ENCODE measurements at regions not wholly inside any gene's neighbourhood (a gene's known extent, or its start where the extent isn't known, plus 50 kb on each side); places are given as distances from the start of the nearest gene placed in this dataset.

DNA sequence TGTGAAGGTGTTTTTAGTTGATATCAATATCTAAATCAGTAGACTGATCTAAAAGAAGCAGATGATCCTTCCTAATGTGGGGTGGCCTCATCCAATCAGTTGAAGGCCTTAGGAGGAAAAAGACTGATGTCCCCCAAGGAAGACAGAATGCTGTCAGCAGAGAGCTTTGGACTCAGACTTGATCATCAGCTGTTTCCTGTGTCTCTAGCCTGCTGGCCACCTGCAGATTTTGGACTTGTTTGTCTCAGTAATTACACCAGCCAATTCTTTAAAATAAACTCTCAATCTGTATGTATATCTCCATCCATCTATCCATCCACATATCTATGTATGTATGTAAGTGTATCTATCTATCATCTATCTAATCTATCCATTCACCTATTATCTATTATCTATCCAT, 301.3 kb downstream of the LPIN1 start:
- TF ChIP-seq, protein P1, sequence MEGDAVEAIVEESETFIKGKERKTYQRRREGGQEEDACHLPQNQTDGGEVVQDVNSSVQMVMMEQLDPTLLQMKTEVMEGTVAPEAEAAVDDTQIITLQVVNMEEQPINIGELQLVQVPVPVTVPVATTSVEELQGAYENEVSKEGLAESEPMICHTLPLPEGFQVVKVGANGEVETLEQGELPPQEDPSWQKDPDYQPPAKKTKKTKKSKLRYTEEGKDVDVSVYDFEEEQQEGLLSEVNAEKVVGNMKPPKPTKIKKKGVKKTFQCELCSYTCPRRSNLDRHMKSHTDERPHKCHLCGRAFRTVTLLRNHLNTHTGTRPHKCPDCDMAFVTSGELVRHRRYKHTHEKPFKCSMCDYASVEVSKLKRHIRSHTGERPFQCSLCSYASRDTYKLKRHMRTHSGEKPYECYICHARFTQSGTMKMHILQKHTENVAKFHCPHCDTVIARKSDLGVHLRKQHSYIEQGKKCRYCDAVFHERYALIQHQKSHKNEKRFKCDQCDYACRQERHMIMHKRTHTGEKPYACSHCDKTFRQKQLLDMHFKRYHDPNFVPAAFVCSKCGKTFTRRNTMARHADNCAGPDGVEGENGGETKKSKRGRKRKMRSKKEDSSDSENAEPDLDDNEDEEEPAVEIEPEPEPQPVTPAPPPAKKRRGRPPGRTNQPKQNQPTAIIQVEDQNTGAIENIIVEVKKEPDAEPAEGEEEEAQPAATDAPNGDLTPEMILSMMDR (IDR thresholded peaks at IDR 0.05; ENCODE audit: extremely low read depth in 1 of 2, insufficient read depth in 1 of 2, low read depth in 1 of 2, low read length in 2 of 2): no peak
- TF ChIP-seq POLR2AphosphoS5 (IDR thresholded peaks at IDR 0.05; ENCODE audit: insufficient read depth, low read depth, low read length) (no peak), EZH2 (IDR thresholded peaks at IDR 0.05; ENCODE audit: borderline replicate concordance, low read depth, low read length, severe bottlenecking) (no peak), POLR2A (IDR thresholded peaks at IDR 0.05; ENCODE audit: low read depth, low read length) (no peak), JUN (IDR thresholded peaks at IDR 0.05; ENCODE audit: borderline replicate concordance, insufficient read depth, insufficient read length, low read depth) (no peak)
- TF ChIP-seq, protein P2, sequence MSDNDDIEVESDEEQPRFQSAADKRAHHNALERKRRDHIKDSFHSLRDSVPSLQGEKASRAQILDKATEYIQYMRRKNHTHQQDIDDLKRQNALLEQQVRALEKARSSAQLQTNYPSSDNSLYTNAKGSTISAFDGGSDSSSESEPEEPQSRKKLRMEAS (IDR thresholded peaks at IDR 0.05; ENCODE audit: insufficient read depth, insufficient read length): no peak

All from endothelial cell of umbilical vein (primary cell).